Caco-2 (cell line): ENCODE measurements at regions not wholly inside any gene's neighbourhood (a gene's known extent, or its start where the extent isn't known, plus 50 kb on each side); places are given as distances from the start of the nearest gene placed in this dataset.

Experiments used
- BruUV-seq: library from RNA; stranded (reverse); fragments of 400-500 nt; replicated peaks from 2 replicates; lab custom pipeline; 2021; lab: Mats Ljungman, UMichigan
- CTCF ChIA-PET: fragments of 300-600 bp; sonication (Branson Sonifier 250); formaldehyde crosslinking; loops from one replicate; lab custom pipeline; 2022; ENCODE audit warnings: antibody characterized with exemption; lab: Charles Lee
- POLR2A ChIA-PET: fragments of 300-600 bp; sonication (Branson Sonifier 250); formaldehyde crosslinking; loops from one replicate; lab custom pipeline; 2022; ENCODE audit warnings: antibody characterized with exemption; lab: Charles Lee
- DNase-seq, 2 experiments: peaks; one replicate each; pipeline versions ENCODE4 v3.0.0 to v3.0.0-alpha.2; 2020 to 2022
- H3K27me3 ChIP-seq: replicated peaks from 2 replicates; pipeline ENCODE4 v1.6.0; 2011; ENCODE audit warnings: low read length; ENCODE audit not compliant: control insufficient read depth, insufficient read depth
- H3K36me3 ChIP-seq: 2 replicates; pipeline ENCODE4 v1.5.1; 2011; ENCODE audit warnings: low read length; ENCODE audit not compliant: control insufficient read depth, insufficient read depth
- H3K4me1 ChIP-seq: fragments of 250-450 bp; sonication (Bioruptor Pico); 2 replicates; pipeline ENCODE4 v1.5.1; 2020; ENCODE audit warnings: mild to moderate bottlenecking
- H3K4me3 ChIP-seq: 2 replicates; pipeline ENCODE4 v1.5.1; 2011; ENCODE audit warnings: low read depth, mild to moderate bottlenecking, control low read depth, low read length
- H3K9me3 ChIP-seq: fragments of 250-450 bp; sonication (Bioruptor Pico); 2 replicates; pipeline ENCODE4 v1.5.1; 2020; ENCODE audit warnings: mild to moderate bottlenecking, moderate library complexity
- H3K27ac Mint-ChIP-seq: one replicate; pipeline ENCODE4 v1.8.0; 2022; ENCODE audit warnings: mixed read lengths; ENCODE audit not compliant: unreplicated experiment
- H3K27me3 Mint-ChIP-seq: one replicate; pipeline ENCODE4 v1.8.0; 2022; ENCODE audit warnings: mixed read lengths; ENCODE audit not compliant: insufficient read depth, unreplicated experiment
- H3K36me3 Mint-ChIP-seq: one replicate; pipeline ENCODE4 v1.8.0; 2022; ENCODE audit warnings: mild to moderate bottlenecking, mixed read lengths; ENCODE audit not compliant: insufficient read depth, unreplicated experiment
- H3K4me1 Mint-ChIP-seq: one replicate; pipeline ENCODE4 v1.8.0; 2022; ENCODE audit warnings: low read depth, mixed read lengths; ENCODE audit not compliant: unreplicated experiment
- H3K4me3 Mint-ChIP-seq: one replicate; pipeline ENCODE4 v1.8.0; 2022; ENCODE audit warnings: mild to moderate bottlenecking, moderate library complexity, mixed read lengths; ENCODE audit not compliant: unreplicated experiment
- H3K9me3 Mint-ChIP-seq: one replicate; pipeline ENCODE4 v1.8.0; 2022; ENCODE audit warnings: mixed read lengths; ENCODE audit not compliant: unreplicated experiment
- CTCF ChIP-seq, 2 experiments: fragments of 200-600 bp in 1 of 2; IDR thresholded peaks; 1 replicate in 1 of 2; 2 replicates in 1 of 2; pipeline versions ENCODE4 v1.5.1 to v1.8.0; 2011 to 2022; ENCODE audit warnings: antibody characterized with exemption in 1 of 2, control low read depth in 1 of 2, inconsistent platforms in 1 of 2, low read depth in 1 of 2, low read length in 1 of 2, mild to moderate bottlenecking in 1 of 2, moderate library complexity in 1 of 2; ENCODE audit not compliant: insufficient read depth in 1 of 2, severe bottlenecking in 1 of 2, unreplicated experiment in 1 of 2
- intact Hi-C: fragments of 100-400 bp; cut with micrococcal nuclease; formaldehyde crosslinking; loops from one replicate; pipeline ENCODE4 v1.10.0; 2022; ENCODE audit not compliant: unreplicated experiment

- intact Hi-C loops, result no loop called here
- peak overlapping the region; percentile 1 for H3K27ac Mint-ChIP-seq
Observed at GRCh38 chr20:53875452-53875851, 194.9 kb downstream of the BCAS1 start.

GRCh38 chr20:53874706-53875105, 195.7 kb downstream of the BCAS1 start:
- H3K27me3 Mint-ChIP-seq, result no peaks in the 10 kb centered on the region
- ChIA-PET CTCF (interaction anchor here (0.6 kb wide), 1 partner anchor 20 kb away, joined by 5 read pairs; no protein-coding TSS in a partner anchor), POLR2A (no interaction called here)
- no peak overlapping the region for H3K27ac Mint-ChIP-seq
- Histone ChIP-seq H3K36me3 (no peaks in the 10 kb centered on the region), H3K9me3 (no peaks in the 10 kb centered on the region), H3K4me1 (peaks cover 39% of the 10 kb centered on the region), H3K4me3 (no peak overlapping the region), H3K27me3 (no peaks in the 10 kb centered on the region)
- no peak for TF ChIP-seq CTCF (IDR thresholded peaks at IDR 0.05; ENCODE audit: insufficient read depth in 1 of 2, low read depth in 1 of 2, low read length in 1 of 2, severe bottlenecking in 1 of 2, unreplicated experiment in 1 of 2)
- no peak overlapping the region for H3K4me3 Mint-ChIP-seq
- BruUV-seq, result no TSS peak
- intact Hi-C loops, result no loop called here
- H3K36me3 Mint-ChIP-seq, result no peaks in the 10 kb centered on the region
- DNase-seq, result no peak
- H3K4me1 Mint-ChIP-seq, result peaks cover 37% of the 10 kb centered on the region
- H3K9me3 Mint-ChIP-seq, result no peaks in the 10 kb centered on the region

More at GRCh38 chr20:53875452-53875851, 194.9 kb downstream of the BCAS1 start:
- CTCF ChIA-PET, result no interaction called here
- Mint-ChIP-seq H3K9me3 (no peaks in the 10 kb centered on the region), H3K27me3 (no peaks in the 10 kb centered on the region), H3K36me3 (no peaks in the 10 kb centered on the region), H3K4me1 (peaks cover 33% of the 10 kb centered on the region), H3K4me3 (no peak overlapping the region)
- no peaks in the 10 kb centered on the region for H3K27me3 ChIP-seq
- TF ChIP-seq CTCF (IDR thresholded peaks at IDR 0.05; ENCODE audit: insufficient read depth in 1 of 2, low read depth in 1 of 2, low read length in 1 of 2, severe bottlenecking in 1 of 2, unreplicated experiment in 1 of 2), result no peak
- POLR2A ChIA-PET, result no interaction called here
- H3K4me1 ChIP-seq, result peaks cover 31% of the 10 kb centered on the region
- H3K4me3 ChIP-seq, result no peak overlapping the region
- H3K9me3 ChIP-seq, result no peaks in the 10 kb centered on the region
- no peak for DNase-seq
- H3K36me3 ChIP-seq, result no peaks in the 10 kb centered on the region
- BruUV-seq, result no TSS peak

GRCh38 chr20:53874104-53874503, 196.3 kb downstream of the BCAS1 start:
- H3K27me3 Mint-ChIP-seq, result no peaks in the 10 kb centered on the region
- intact Hi-C loops, result no loop called here
- H3K4me3 Mint-ChIP-seq, result no peak overlapping the region
- H3K4me1 Mint-ChIP-seq, result peaks cover 42% of the 10 kb centered on the region
- no TSS peak for BruUV-seq
- no peaks in the 10 kb centered on the region for H3K36me3 Mint-ChIP-seq
- no peaks in the 10 kb centered on the region for H3K9me3 ChIP-seq
- no peak for DNase-seq
- H3K36me3 ChIP-seq, result no peaks in the 10 kb centered on the region
- no peaks in the 10 kb centered on the region for H3K27me3 ChIP-seq
- ChIA-PET POLR2A (no interaction called here), CTCF (interaction anchor here (0.6 kb wide), 1 partner anchor 20 kb away, joined by 5 read pairs; no protein-coding TSS in a partner anchor)
- H3K4me3 ChIP-seq, result no peak overlapping the region
- H3K9me3 Mint-ChIP-seq, result no peaks in the 10 kb centered on the region
- peaks cover 43% of the 10 kb centered on the region for H3K4me1 ChIP-seq
- TF ChIP-seq CTCF (IDR thresholded peaks at IDR 0.05; ENCODE audit: insufficient read depth in 1 of 2, low read depth in 1 of 2, low read length in 1 of 2, severe bottlenecking in 1 of 2, unreplicated experiment in 1 of 2), result no peak
- no peak overlapping the region for H3K27ac Mint-ChIP-seq
